Stomach (tissue), 8 donors: ENCODE measurements at regions not wholly inside any gene's neighbourhood (a gene's known extent, or its start where the extent isn't known, plus 50 kb on each side); places are given as distances from the start of the nearest gene placed in this dataset.

Experiments used
- DNase-seq, 2 donors: peaks; one replicate each; pipeline versions ENCODE4 v3.0.0 to v3.0.0-alpha.2; 2013 to 2019
- H3K27ac ChIP-seq, 5 donors: fragments of 200-600 bp in 4 of 5; sonication (generic) in 4 of 5; one replicate each; pipeline ENCODE4 v1.5.1; 2013 to 2019; ENCODE audit warnings: mild to moderate bottlenecking in 1 of 5, moderate library complexity in 1 of 5
- H3K27me3 ChIP-seq, 3 donors: fragments of 200-600 bp; sonication (generic); one replicate each; pipeline ENCODE4 v1.5.1; 2017 to 2019; ENCODE audit warnings: mixed run types in 1 of 3
- H3K36me3 ChIP-seq, 4 donors: fragments of 200-600 bp; sonication (generic); 1 replicate in 3 of 4; 2 replicates in 1 of 4; pipeline ENCODE4 v1.5.1; 2016 to 2019
- H3K4me1 ChIP-seq, 4 donors: fragments of 200-600 bp; sonication (generic); one replicate each; pipeline ENCODE4 v1.5.1; 2016 to 2019
- H3K4me3 ChIP-seq, 4 donors: fragments of 200-600 bp; sonication (generic) in 3 of 4; one replicate each; pipeline ENCODE4 v1.5.1; 2016 to 2019; ENCODE audit warnings: mild to moderate bottlenecking in 1 of 4
- H3K9me3 ChIP-seq, 4 donors: fragments of 200-600 bp; sonication (generic); one replicate each; pipeline ENCODE4 v1.5.1; 2016 to 2019
- EP300 ChIP-seq: sonication (generic); formaldehyde crosslinking; IDR thresholded peaks from one replicate; pipeline ENCODE4 v1.6.1; 2017; ENCODE audit warnings: antibody characterized with exemption
- POLR2A ChIP-seq, 4 donors: fragments of 450-650 bp; IDR thresholded peaks; one replicate each; pipeline ENCODE4 v1.6.1; 2016; ENCODE audit warnings: antibody characterized with exemption in 4 of 4, control low read depth in 2 of 4, mild to moderate bottlenecking in 1 of 4, moderate library complexity in 1 of 4
- POLR2AphosphoS5 ChIP-seq, 3 donors: sonication (generic); formaldehyde crosslinking; IDR thresholded peaks; one replicate each; pipeline ENCODE4 v1.6.1; 2016; ENCODE audit warnings: antibody characterized with exemption in 3 of 3
- WGBS, 5 donors: extraction: QIAGEN DNeasy Blood & Tissue Kit in 3 of 5; methylation state at CpG; one replicate each; pipeline versions ENCODE4 v1.1.5 to v1.1.7; 2013 to 2018; 5-methylcytosine and 5-hydroxymethylcytosine counted together
- intact Hi-C: fragments of 100-400 bp; cut with DNase I; formaldehyde crosslinking; loops from one replicate; pipeline ENCODE4 v1.15.1; 2023; ENCODE audit warnings: low total_unique reads
- TF ChIP-seq, protein P1 (sequence below), 7 experiments: fragments of 450-650 bp in 4 of 7; fragments of 200-600 bp in 3 of 7; sonication (generic) in 3 of 7; IDR thresholded peaks; one replicate each; pipeline ENCODE4 v1.5.1; 2016 to 2019; ENCODE audit warnings: antibody characterized with exemption in 7 of 7, control low read depth in 2 of 7, mild to moderate bottlenecking in 1 of 7
- donor health status: healthy with polysubstance abuse.
- donor health status: Bipolar disorder and iron deficiency.
- donor health status: healthy.

- Histone ChIP-seq H3K27ac (no peak overlapping the region), H3K4me3 (no peak overlapping the region), H3K4me1 (peaks cover 0 to 8% (median 3%) of the 10 kb centered on the region in 4 donors), H3K9me3 (no peaks in the 10 kb centered on the region), H3K27me3 (no peaks in the 10 kb centered on the region), H3K36me3 (no peaks in the 10 kb centered on the region)
- TF ChIP-seq POLR2A (IDR thresholded peaks at IDR 0.05) (no peak), POLR2AphosphoS5 (IDR thresholded peaks at IDR 0.05) (no peak), EP300 (no peak)
- TF ChIP-seq, protein P1, sequence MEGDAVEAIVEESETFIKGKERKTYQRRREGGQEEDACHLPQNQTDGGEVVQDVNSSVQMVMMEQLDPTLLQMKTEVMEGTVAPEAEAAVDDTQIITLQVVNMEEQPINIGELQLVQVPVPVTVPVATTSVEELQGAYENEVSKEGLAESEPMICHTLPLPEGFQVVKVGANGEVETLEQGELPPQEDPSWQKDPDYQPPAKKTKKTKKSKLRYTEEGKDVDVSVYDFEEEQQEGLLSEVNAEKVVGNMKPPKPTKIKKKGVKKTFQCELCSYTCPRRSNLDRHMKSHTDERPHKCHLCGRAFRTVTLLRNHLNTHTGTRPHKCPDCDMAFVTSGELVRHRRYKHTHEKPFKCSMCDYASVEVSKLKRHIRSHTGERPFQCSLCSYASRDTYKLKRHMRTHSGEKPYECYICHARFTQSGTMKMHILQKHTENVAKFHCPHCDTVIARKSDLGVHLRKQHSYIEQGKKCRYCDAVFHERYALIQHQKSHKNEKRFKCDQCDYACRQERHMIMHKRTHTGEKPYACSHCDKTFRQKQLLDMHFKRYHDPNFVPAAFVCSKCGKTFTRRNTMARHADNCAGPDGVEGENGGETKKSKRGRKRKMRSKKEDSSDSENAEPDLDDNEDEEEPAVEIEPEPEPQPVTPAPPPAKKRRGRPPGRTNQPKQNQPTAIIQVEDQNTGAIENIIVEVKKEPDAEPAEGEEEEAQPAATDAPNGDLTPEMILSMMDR (IDR thresholded peaks at IDR 0.05), result no peak
- intact Hi-C loops, result no loop called here
- DNase-seq, result peak in 1 of 2 donors; percentile 74
- WGBS, 5 donors, result 36 to 46% (median 40%) methylated on average over 17 of the region's 17 CpGs
Observed at GRCh38 chr16:51359141-51359955, 208.3 kb upstream of the SALL1 start.

- Histone ChIP-seq H3K36me3 (no peaks in the 10 kb centered on the region), H3K4me3 (no peak overlapping the region), H3K27ac (no peak overlapping the region), H3K27me3 (no peaks in the 10 kb centered on the region), H3K9me3 (no peaks in the 10 kb centered on the region), H3K4me1 (peaks cover 0 to 8% (median 3%) of the 10 kb centered on the region in 4 donors)
- DNase-seq, result no peak
- intact Hi-C loops, result no loop called here
- TF ChIP-seq EP300 (no peak), POLR2A (IDR thresholded peaks at IDR 0.05) (no peak), POLR2AphosphoS5 (IDR thresholded peaks at IDR 0.05) (no peak)
- TF ChIP-seq, protein P1 (IDR thresholded peaks at IDR 0.05), result no peak
Observed at GRCh38 chr16:51357839-51358238, 206.8 kb upstream of the SALL1 start.

DNA sequence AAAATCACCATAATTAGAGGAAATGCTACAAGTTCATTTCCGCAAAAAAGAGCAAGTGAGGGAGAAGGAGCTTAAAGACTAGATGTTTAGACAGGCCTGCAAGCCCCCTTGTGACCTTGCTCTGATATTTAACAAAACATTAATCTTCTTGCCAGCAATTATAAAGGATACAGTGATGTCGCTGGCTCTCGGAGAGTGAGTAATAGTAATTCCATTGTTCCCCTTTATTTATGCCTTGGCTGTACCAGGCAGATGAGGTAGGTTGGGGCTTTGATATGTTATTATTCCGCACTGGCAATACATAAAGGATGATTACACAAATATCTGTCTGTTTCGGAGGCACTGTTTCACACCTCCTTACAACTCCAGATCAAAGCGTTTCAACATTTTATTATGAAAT, 204.8 kb upstream of the SALL1 start:
- H3K4me3 ChIP-seq, result no peak overlapping the region
- peaks cover 0 to 8% (median 3%) of the 10 kb centered on the region in 4 donors for H3K4me1 ChIP-seq
- 78 to 91% (median 84%) methylated on average over 6 of the region's 6 CpGs for WGBS, 5 donors
- no peak for DNase-seq
- no peaks in the 10 kb centered on the region for H3K9me3 ChIP-seq
- intact Hi-C loops, result no loop called here
- TF ChIP-seq POLR2AphosphoS5 (IDR thresholded peaks at IDR 0.05) (no peak), POLR2A (IDR thresholded peaks at IDR 0.05) (no peak), EP300 (no peak)
- TF ChIP-seq, protein P1 (IDR thresholded peaks at IDR 0.05), result no peak
- no peaks in the 10 kb centered on the region for H3K27me3 ChIP-seq
- no peaks in the 10 kb centered on the region for H3K36me3 ChIP-seq
- no peak overlapping the region for H3K27ac ChIP-seq

DNA sequence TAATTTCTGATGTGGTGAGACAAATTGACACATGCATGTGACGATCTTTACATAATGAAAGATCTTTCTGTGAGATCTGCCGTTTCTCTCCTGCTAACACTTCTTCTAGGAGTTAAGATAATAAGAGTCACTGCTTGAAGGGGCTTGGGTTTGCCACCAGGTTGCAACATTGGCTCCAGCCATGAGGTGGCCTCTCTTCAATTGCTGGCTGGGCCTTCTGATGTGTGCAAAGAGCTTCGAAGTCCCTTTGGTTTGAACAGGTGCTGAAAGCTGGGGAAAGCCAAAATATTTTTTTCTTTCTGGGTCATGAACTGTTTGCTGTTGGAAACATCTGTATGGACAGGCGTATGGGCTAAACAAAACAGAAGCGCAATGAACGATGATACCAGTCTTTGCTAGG, 204.1 kb upstream of the SALL1 start:
- H3K36me3 ChIP-seq, result no peaks in the 10 kb centered on the region
- DNase-seq, result no peak
- H3K27ac ChIP-seq, result no peak overlapping the region
- no peak overlapping the region for H3K4me3 ChIP-seq
- WGBS, 5 donors, result 69 to 73% (median 71%) methylated on average over 6 of the region's 6 CpGs
- H3K9me3 ChIP-seq, result no peaks in the 10 kb centered on the region
- H3K27me3 ChIP-seq, result no peaks in the 10 kb centered on the region
- peaks cover 0 to 8% (median 3%) of the 10 kb centered on the region in 4 donors for H3K4me1 ChIP-seq
- TF ChIP-seq POLR2A (IDR thresholded peaks at IDR 0.05) (no peak), POLR2AphosphoS5 (IDR thresholded peaks at IDR 0.05) (no peak), EP300 (no peak)
- TF ChIP-seq, protein P1 (IDR thresholded peaks at IDR 0.05), result no peak
- intact Hi-C loops, result no loop called here
